K562 (cell line): ENCODE measurements at regions not wholly inside any gene's neighbourhood (a gene's known extent, or its start where the extent isn't known, plus 50 kb on each side); places are given as distances from the start of the nearest gene placed in this dataset.

ENCODE experiments used
- ATAC-seq: fragments of 200-7000 bp; cut with Tn5 transposase; 3 replicates; pipeline ENCODE4 v1.9.1; 2020; ENCODE audit warnings: moderate library complexity
- BruUV-seq: library from RNA; stranded (reverse); fragments of 400-500 nt; replicated peaks from 2 replicates; lab custom pipeline; 2021; lab: Mats Ljungman, UMichigan
- CTCF ChIA-PET: fragments of 300-600 bp; formaldehyde crosslinking; extraction: SDS; loops from one replicate; lab custom pipeline; 2021; ENCODE audit warnings: low intra/inter-chr PET ratio; lab: Yijun Ruan, JAX
- POLR2A ChIA-PET: fragments of 300-600, 350-650 bp; sonication (Branson Sonifier 250); formaldehyde crosslinking; extraction: SDS; loops from one replicate; lab custom pipeline; 2021; ENCODE audit warnings: antibody characterized with exemption, inconsistent platforms; lab: Yijun Ruan, JAX
- DNase-seq, 4 experiments: peaks; one replicate each; pipeline versions ENCODE4 v3.0.0 to v3.0.0-alpha.2; 2011 to 2018; ENCODE audit warnings: low spot score in 3 of 4, mixed read lengths in 3 of 4; ENCODE audit errors: extremely low read depth in 1 of 4
- FAIRE-seq: peaks from 2 replicates; lab custom pipeline; 2011; peaks lifted over from hg19 to GRCh38; lab: Jason Lieb, UNC
- H2AFZ ChIP-seq: 2 replicates; pipeline ENCODE4 v1.6.0; 2011; ENCODE audit warnings: low read depth, low read length, control low read depth, inconsistent platforms
- H3K27ac ChIP-seq: fragments of 200-600 bp; 3 replicates; pipeline ENCODE4 v1.8.0; 2011; ENCODE audit warnings: low read depth, mild to moderate bottlenecking, control low read depth, inconsistent platforms, low read length, moderate library complexity, mixed read lengths; ENCODE audit errors: extremely low read depth
- H3K27me3 ChIP-seq, 2 experiments: fragments of 300-600 bp in 1 of 2; 2 replicates in 1 of 2; 3 replicates in 1 of 2; pipeline versions ENCODE4 v1.6.0 to v1.8.0; 2011; ENCODE audit warnings: inconsistent platforms in 2 of 2, low read length in 2 of 2, mild to moderate bottlenecking in 1 of 2, mixed read lengths in 1 of 2, moderate library complexity in 1 of 2; ENCODE audit not compliant: control insufficient read depth in 2 of 2, insufficient read depth in 2 of 2
- H3K36me3 ChIP-seq: fragments of 300-600 bp; 3 replicates; pipeline ENCODE4 v1.8.0; 2011; ENCODE audit warnings: mild to moderate bottlenecking, low read length, inconsistent platforms; ENCODE audit not compliant: control insufficient read depth, insufficient read depth
- H3K4me1 ChIP-seq, 2 experiments: fragments of 200-600 bp in 1 of 2; replicated peaks in 1 of 2; 2 replicates in 1 of 2; 3 replicates in 1 of 2; pipeline versions ENCODE4 v1.5.1 to v1.8.0; 2011; ENCODE audit warnings: inconsistent platforms in 2 of 2, low read length in 2 of 2, mild to moderate bottlenecking in 1 of 2, mixed read lengths in 1 of 2, moderate library complexity in 1 of 2; ENCODE audit not compliant: control insufficient read depth in 2 of 2, insufficient read depth in 2 of 2
- H3K4me2 ChIP-seq: 2 replicates; pipeline ENCODE4 v1.6.1; 2011; ENCODE audit warnings: low read length, control low read depth, inconsistent platforms, mixed read lengths; ENCODE audit not compliant: insufficient read depth
- H3K4me3 ChIP-seq: fragments of 200-600 bp; sonication (generic), shearing (Covaris generic); 2 replicates; pipeline ENCODE4 v1.5.1; 2016; ENCODE audit warnings: control low read depth, inconsistent platforms
- H3K79me2 ChIP-seq: fragments of 200-600 bp; 3 replicates; pipeline ENCODE4 v1.8.0; 2011; ENCODE audit warnings: low read length, inconsistent platforms; ENCODE audit not compliant: control insufficient read depth, insufficient read depth
- H3K9ac ChIP-seq, 2 experiments: 2 replicates each; pipeline versions ENCODE4 v1.6.0 to v1.6.1; 2011; ENCODE audit warnings: low read depth in 2 of 2, low read length in 2 of 2, control low read depth in 1 of 2, inconsistent platforms in 1 of 2, mild to moderate bottlenecking in 1 of 2, mixed read lengths in 1 of 2; ENCODE audit not compliant: insufficient read depth in 1 of 2
- H3K9me1 ChIP-seq: one replicate; pipeline ENCODE4 v1.6.0; 2011; ENCODE audit warnings: inconsistent platforms, mild to moderate bottlenecking, low read length, moderate library complexity; ENCODE audit not compliant: control insufficient read depth, insufficient read depth
- H3K9me3 ChIP-seq: replicated peaks from 2 replicates; pipeline ENCODE4 v1.5.1; 2011; ENCODE audit warnings: low read depth, low read length, inconsistent platforms; ENCODE audit not compliant: control insufficient read depth, insufficient read depth
- H4K20me1 ChIP-seq: replicated peaks from 2 replicates; pipeline ENCODE4 v1.6.1; 2011; ENCODE audit warnings: low read length, inconsistent platforms, mixed read lengths; ENCODE audit not compliant: control insufficient read depth, insufficient read depth
- FOXJ3 ChIP-seq: sonication (generic); formaldehyde crosslinking; IDR thresholded peaks from 2 replicates; pipeline ENCODE4 v1.4.0; 2020; ENCODE audit warnings: mild to moderate bottlenecking, missing genetic modification reagents
- FOXK1 ChIP-seq: sonication (generic); formaldehyde crosslinking; IDR thresholded peaks from 2 replicates; pipeline ENCODE4 v1.8.0; 2022; ENCODE audit warnings: missing genetic modification reagents, mild to moderate bottlenecking, borderline replicate concordance
- HNRNPLL ChIP-seq: fragments of 200-400 bp; formaldehyde crosslinking; IDR thresholded peaks from 2 replicates; pipeline ENCODE4 v1.6.1; 2017; ENCODE audit warnings: low read length, low read depth, mild to moderate bottlenecking; ENCODE audit not compliant: poor library complexity, severe bottlenecking
- MAFG ChIP-seq: fragments of 450-650 bp; conservative IDR thresholded peaks from 2 replicates; pipeline ENCODE4 v1.6.1; 2016; ENCODE audit warnings: missing genetic modification characterization, missing compliant biosample characterization
- MYBL2 ChIP-seq, 2 experiments: fragments of 450-650 bp in 1 of 2; sonication (generic) in 1 of 2; formaldehyde crosslinking in 1 of 2; IDR thresholded peaks; 2 replicates each; pipeline versions ENCODE4 v1.6.1 to v1.8.1; 2017 to 2022; ENCODE audit warnings: borderline replicate concordance in 1 of 2, inconsistent platforms in 1 of 2, low read depth in 1 of 2, mild to moderate bottlenecking in 1 of 2, missing genetic modification reagents in 1 of 2, moderate library complexity in 1 of 2
- MYC ChIP-seq, 2 experiments: fragments of 250-450 bp in 1 of 2; sonication (Bioruptor Pico) in 1 of 2; IDR thresholded peaks; 2 replicates each; pipeline versions ENCODE4 v1.5.1 to v1.6.1; 2012 to 2021; ENCODE audit warnings: low read depth in 2 of 2, borderline replicate concordance in 1 of 2, improper control_type of control experiment in 1 of 2, low read length in 1 of 2, mild to moderate bottlenecking in 1 of 2, moderate library complexity in 1 of 2
- MYNN ChIP-seq, 2 experiments: sonication (generic); formaldehyde crosslinking in 1 of 2; IDR thresholded peaks; 2 replicates each; pipeline versions ENCODE4 v1.5.0 to v1.6.1; 2016 to 2020; ENCODE audit warnings: antibody characterized with exemption in 1 of 2, missing genetic modification reagents in 1 of 2
- NFIX ChIP-seq: fragments of 250-450 bp; sonication (Bioruptor Pico); IDR thresholded peaks from 2 replicates; pipeline ENCODE4 v1.4.0; 2020; ENCODE audit warnings: low read depth, mild to moderate bottlenecking, moderate library complexity
- RCOR1 ChIP-seq, 2 experiments: IDR thresholded peaks; 2 replicates each; pipeline ENCODE4 v1.6.1; 2012; ENCODE audit warnings: low read depth in 2 of 2, low read length in 2 of 2, borderline replicate concordance in 1 of 2, improper control_type of control experiment in 1 of 2
- SMC3 ChIP-seq: conservative IDR thresholded peaks from 2 replicates; pipeline ENCODE4 v1.6.1; 2011; ENCODE audit warnings: low read depth, low read length, improper control_type of control experiment; ENCODE audit not compliant: insufficient read depth
- TBP ChIP-seq: optimal IDR thresholded peaks from 2 replicates; pipeline ENCODE3; 2011; ENCODE audit warnings: low read depth, low read length, improper control_type of control experiment
- TFAP4 ChIP-seq: sonication (generic); formaldehyde crosslinking; IDR thresholded peaks from 2 replicates; pipeline ENCODE4 v1.8.0; 2022; ENCODE audit warnings: missing genetic modification reagents, mild to moderate bottlenecking, moderate library complexity, borderline replicate concordance
- ZC3H11A ChIP-seq: IDR thresholded peaks from 2 replicates; pipeline ENCODE4 v1.6.1; 2012; ENCODE audit warnings: low read depth, low read length, improper control_type of control experiment
- ZNF311 ChIP-seq: fragments of 250-450 bp; sonication (Bioruptor Pico); IDR thresholded peaks from 2 replicates; pipeline ENCODE4 v1.4.0; 2020; ENCODE audit warnings: mild to moderate bottlenecking, moderate library complexity
- ZNF41 ChIP-seq: fragments of 250-450 bp; sonication (Bioruptor Pico); conservative IDR thresholded peaks from 2 replicates; pipeline ENCODE4 v1.4.0; 2020; ENCODE audit warnings: mild to moderate bottlenecking
- ZNF436 ChIP-seq: fragments of 250-450, 450-650 bp; sonication (Bioruptor Pico); formaldehyde crosslinking; IDR thresholded peaks from 2 replicates; pipeline ENCODE4 v1.7.0; 2020; ENCODE audit warnings: mild to moderate bottlenecking
- ZNF668 ChIP-seq: fragments of 250-450 bp; sonication (Bioruptor Pico); IDR thresholded peaks from 2 replicates; pipeline ENCODE4 v1.8.0; 2022; ENCODE audit warnings: mild to moderate bottlenecking, inconsistent platforms
- ZNF778 ChIP-seq: fragments of 450-650 bp; formaldehyde crosslinking; IDR thresholded peaks from 2 replicates; pipeline ENCODE4 v1.4.0; 2020; ENCODE audit warnings: mild to moderate bottlenecking, moderate library complexity
- ZNF79 ChIP-seq: fragments of 250-450 bp; sonication (Bioruptor Pico); IDR thresholded peaks from 2 replicates; pipeline ENCODE4 v1.4.0; 2020; ENCODE audit warnings: low read depth, mild to moderate bottlenecking, moderate library complexity
- whole genome bisulfite sequencing: fragments of 100-300 bp; shearing (Covaris generic); methylation state at CpG from one replicate; pipeline ENCODE4 v1.1.6; 2016; ENCODE audit warnings: low coverage, mixed read lengths; ENCODE audit not compliant: insufficient coverage; ENCODE audit errors: missing lambda C conversion rate; 5-methylcytosine and 5-hydroxymethylcytosine counted together
- in situ Hi-C: fragments of 300-500 bp; cut with MboI; formaldehyde crosslinking; loops from 4 replicates; pipeline ENCODE4 v1.15.0; 2018; ENCODE audit warnings: inconsistent platforms, mixed read lengths
- intact Hi-C: fragments of 100-400 bp; cut with micrococcal nuclease; formaldehyde crosslinking; loops from 2 replicates; pipeline ENCODE4 v1.14.2; 2022

GRCh38 chr5:67725604-67726003, 490.0 kb upstream of the PIK3R1 start:
- ATAC-seq = no peak
- CTCF ChIA-PET = no interaction called here
- no peak for FAIRE-seq

More at GRCh38 chr5:67725604-67726003, 490.0 kb upstream of the PIK3R1 start:
- Histone ChIP-seq H3K4me1 (no peaks in the 10 kb centered on the region), H3K4me2 (no peak overlapping the region), H3K4me3 (no peak overlapping the region), H3K36me3 (no peaks in the 10 kb centered on the region), H3K9ac (no peak overlapping the region), H3K9me1 (no peaks in the 10 kb centered on the region), H2AFZ (no peak overlapping the region), H3K9me3 (no peaks in the 10 kb centered on the region), H3K79me2 (no peaks in the 10 kb centered on the region), H4K20me1 (no peaks in the 10 kb centered on the region), H3K27ac (no peak overlapping the region), H3K27me3 (no peaks in the 10 kb centered on the region)
- intact Hi-C loops = no loop called here
- 0% methylated on average over 1 of the region's 1 CpG for WGBS
- POLR2A ChIA-PET = no interaction called here
- in situ Hi-C loops = no loop called here
- TF ChIP-seq MYNN (IDR thresholded peaks at IDR 0.05) (no peak), MYNN (CRISPR knock-in tag; IDR thresholded peaks at IDR 0.05) (no peak), MYBL2 (IDR thresholded peaks at IDR 0.05; ENCODE audit: low read depth) (no peak), MYBL2 (CRISPR knock-in tag; IDR thresholded peaks at IDR 0.05; ENCODE audit: borderline replicate concordance) (no peak), ZNF436 (CRISPR knock-in tag) (no peak), ZNF41 (CRISPR knock-in tag) (no peak), ZNF668 (no peak), HNRNPLL (no peak), MAFG (tag) (no peak), TFAP4 (CRISPR knock-in tag) (no peak), ZC3H11A (no peak), FOXK1 (no peak), TBP (no peak), ZNF778 (CRISPR knock-in tag) (no peak), ZNF79 (CRISPR knock-in tag) (no peak), FOXJ3 (no peak), NFIX (no peak), ZNF311 (no peak), SMC3 (no peak), MYC (IDR thresholded peaks at IDR 0.05; ENCODE audit: low read depth, low read length) (no peak), MYC (CRISPR knock-in tag; IDR thresholded peaks at IDR 0.05; ENCODE audit: borderline replicate concordance, low read depth) (no peak), RCOR1 (IDR thresholded peaks at IDR 0.05; ENCODE audit: borderline replicate concordance in 1 of 2, low read depth in 2 of 2, low read length in 2 of 2) (no peak)
- no TSS peak for BruUV-seq
- no peak for DNase-seq
